Right lobe of liver (tissue), 6 donors: ENCODE measurements at regions not wholly inside any gene's neighbourhood (a gene's known extent, or its start where the extent isn't known, plus 50 kb on each side); places are given as distances from the start of the nearest gene placed in this dataset.

Experiments
- ATAC-seq, 4 donors: fragments of 200-7000 bp; cut with Tn5 transposase; one replicate each; pipeline ENCODE4 v1.9.1; 2020; ENCODE audit warnings: mild to moderate bottlenecking in 4 of 4, moderate library complexity in 4 of 4
- DNase-seq, 3 donors: peaks; one replicate each; pipeline ENCODE4 v3.0.0-alpha.2; 2020
- H3K27ac ChIP-seq, 3 donors: fragments of 200-600 bp; one replicate each; pipeline ENCODE4 v1.8.0; 2022
- H3K27me3 ChIP-seq, 2 donors: fragments of 200-600 bp; one replicate each; pipeline ENCODE4 v1.8.0; 2022
- H3K36me3 ChIP-seq, 4 donors: fragments of 200-600 bp; sonication (generic) in 1 of 4; one replicate each; pipeline versions ENCODE4 v1.5.1 to v1.8.0; 2017 to 2022; ENCODE audit warnings: control low read depth in 1 of 4
- H3K4me1 ChIP-seq, 4 donors: fragments of 200-600 bp; sonication (generic) in 1 of 4; one replicate each; pipeline versions ENCODE4 v1.5.1 to v1.8.0; 2017 to 2022; ENCODE audit warnings: control low read depth in 1 of 4
- H3K4me3 ChIP-seq, 3 donors: fragments of 200-600 bp; one replicate each; pipeline ENCODE4 v1.8.0; 2022
- H3K9me3 ChIP-seq, 4 donors: fragments of 200-600 bp; sonication (generic) in 1 of 4; one replicate each; pipeline versions ENCODE4 v1.5.1 to v1.8.0; 2017 to 2022; ENCODE audit warnings: control low read depth in 1 of 4
- POLR2A ChIP-seq: fragments of 450-650 bp; IDR thresholded peaks from one replicate; pipeline ENCODE4 v1.6.1; 2017; ENCODE audit warnings: antibody characterized with exemption, mild to moderate bottlenecking
- WGBS: methylation state at CpG from one replicate; pipeline ENCODE4 v1.1.6; 2018; ENCODE audit warnings: low coverage, low lambda C conversion rate; ENCODE audit not compliant: insufficient coverage; ENCODE audit errors: missing lambda C conversion rate; 5-methylcytosine and 5-hydroxymethylcytosine counted together
- intact Hi-C, 2 donors: fragments of 100-400 bp; cut with DNase I; formaldehyde crosslinking; loops; one replicate each; pipeline versions ENCODE4 v1.11.2 to v1.14.1; 2022
- TF ChIP-seq, protein P1 (sequence below), 4 donors: fragments of 200-600 bp in 3 of 4; fragments of 450-650 bp in 1 of 4; IDR thresholded peaks; one replicate each; pipeline versions ENCODE4 v1.5.1 to v1.8.0; 2016 to 2022; ENCODE audit warnings: antibody characterized with exemption in 4 of 4, mild to moderate bottlenecking in 2 of 4
- donor health status: DM: no; HTN: yes; CAD: no.
- donor health status: DM: no; HTN: no; CAD: no.
- donor health status: DM: no; HTN: no; CAD: no.
- donor health status: DM: no; HTN: yes; CAD: no.
- donor health status: DM: no; HTN: yes; CAD: no.

DNA sequence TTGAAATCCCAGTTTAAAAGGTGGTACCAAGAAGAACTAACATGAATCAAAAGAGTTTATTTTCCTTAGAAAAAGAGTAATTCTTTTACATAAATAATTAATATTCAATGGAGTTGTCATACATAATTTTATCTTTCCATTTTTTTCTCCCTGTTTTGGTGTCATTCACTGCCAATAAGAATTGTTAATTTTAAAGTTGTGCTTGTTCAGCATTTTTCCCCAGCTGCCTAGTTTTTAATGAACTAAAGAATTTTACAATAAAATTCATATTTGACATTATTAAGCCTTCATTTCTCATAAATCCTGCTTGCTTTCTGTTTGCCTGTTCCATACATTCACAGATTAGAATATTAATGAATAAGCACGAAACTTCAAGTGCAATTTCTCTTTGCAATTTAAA is 393.6 kb downstream of the GRXCR1 start:
- WGBS, result 6% methylated on average over 1 of the region's 1 CpG
- Histone ChIP-seq H3K36me3 (no peaks in the 10 kb centered on the region), H3K4me3 (no peak overlapping the region), H3K27ac (no peak overlapping the region), H3K9me3 (no peaks in the 10 kb centered on the region), H3K27me3 (no peaks in the 10 kb centered on the region), H3K4me1 (no peaks in the 10 kb centered on the region)
- ATAC-seq, result no peak
- no peak for TF ChIP-seq POLR2A
- TF ChIP-seq, protein P1, sequence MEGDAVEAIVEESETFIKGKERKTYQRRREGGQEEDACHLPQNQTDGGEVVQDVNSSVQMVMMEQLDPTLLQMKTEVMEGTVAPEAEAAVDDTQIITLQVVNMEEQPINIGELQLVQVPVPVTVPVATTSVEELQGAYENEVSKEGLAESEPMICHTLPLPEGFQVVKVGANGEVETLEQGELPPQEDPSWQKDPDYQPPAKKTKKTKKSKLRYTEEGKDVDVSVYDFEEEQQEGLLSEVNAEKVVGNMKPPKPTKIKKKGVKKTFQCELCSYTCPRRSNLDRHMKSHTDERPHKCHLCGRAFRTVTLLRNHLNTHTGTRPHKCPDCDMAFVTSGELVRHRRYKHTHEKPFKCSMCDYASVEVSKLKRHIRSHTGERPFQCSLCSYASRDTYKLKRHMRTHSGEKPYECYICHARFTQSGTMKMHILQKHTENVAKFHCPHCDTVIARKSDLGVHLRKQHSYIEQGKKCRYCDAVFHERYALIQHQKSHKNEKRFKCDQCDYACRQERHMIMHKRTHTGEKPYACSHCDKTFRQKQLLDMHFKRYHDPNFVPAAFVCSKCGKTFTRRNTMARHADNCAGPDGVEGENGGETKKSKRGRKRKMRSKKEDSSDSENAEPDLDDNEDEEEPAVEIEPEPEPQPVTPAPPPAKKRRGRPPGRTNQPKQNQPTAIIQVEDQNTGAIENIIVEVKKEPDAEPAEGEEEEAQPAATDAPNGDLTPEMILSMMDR (IDR thresholded peaks at IDR 0.05), result no peak
- no peak for DNase-seq
- intact Hi-C loops, result no loop called here

DNA sequence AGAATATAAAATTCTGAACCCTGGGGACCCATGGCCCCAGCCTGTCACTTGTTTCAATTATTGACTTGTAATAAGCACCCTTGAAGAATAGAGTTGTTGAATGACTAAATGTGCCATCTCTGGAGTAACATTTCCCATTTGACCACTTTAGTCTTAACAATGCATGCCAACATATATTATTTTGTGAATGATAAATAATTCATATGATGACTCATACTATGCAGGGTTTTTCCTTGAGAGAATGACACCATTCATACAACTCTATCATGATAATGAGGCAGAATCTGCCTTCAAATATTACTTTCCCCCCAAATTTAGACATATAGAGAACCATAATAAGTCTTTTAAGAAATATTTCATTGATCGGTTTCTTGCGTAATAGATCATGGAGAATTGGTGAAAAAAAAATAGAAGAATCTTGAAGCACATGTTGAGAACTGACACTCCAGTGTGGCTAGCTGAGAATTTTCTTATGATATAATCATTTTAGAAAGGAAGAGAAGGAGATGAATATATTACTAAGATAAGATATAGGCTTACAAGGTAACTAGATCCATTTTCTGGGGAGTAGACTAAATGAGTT is 404.5 kb downstream of the GRXCR1 start:
- no peak for DNase-seq
- Histone ChIP-seq H3K4me3 (no peak overlapping the region), H3K36me3 (no peaks in the 10 kb centered on the region), H3K27ac (no peak overlapping the region), H3K9me3 (no peaks in the 10 kb centered on the region), H3K4me1 (no peaks in the 10 kb centered on the region), H3K27me3 (no peaks in the 10 kb centered on the region)
- no peak for ATAC-seq
- intact Hi-C loops, result no loop called here
- 73% methylated on average over 2 of the region's 2 CpGs for WGBS
- TF ChIP-seq, protein P1 (IDR thresholded peaks at IDR 0.05), result no peak
- TF ChIP-seq POLR2A, result no peak

DNA sequence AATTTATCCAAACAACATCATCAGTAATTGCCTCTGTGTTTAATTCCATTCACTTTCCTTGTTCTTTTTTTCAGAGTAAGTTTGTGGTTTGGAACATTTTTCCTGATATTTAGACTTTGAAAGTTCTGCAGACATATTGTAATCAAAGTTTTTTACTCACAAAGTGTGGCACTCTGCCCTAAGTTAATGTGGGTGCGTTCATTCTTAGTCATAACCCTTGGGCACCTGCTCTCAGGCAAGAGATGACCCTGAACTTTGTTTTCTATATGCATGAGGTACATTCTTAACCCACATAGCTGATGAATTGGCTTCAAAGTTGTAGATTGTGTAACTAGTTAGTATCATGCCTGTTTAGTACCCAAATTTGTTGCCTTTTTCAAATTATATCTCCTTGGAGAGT is 424.3 kb downstream of the GRXCR1 start:
- intact Hi-C loops, result no loop called here
- no peak for DNase-seq
- no peak for ATAC-seq
- Histone ChIP-seq H3K27me3 (no peaks in the 10 kb centered on the region), H3K9me3 (no peaks in the 10 kb centered on the region), H3K27ac (no peak overlapping the region), H3K4me1 (no peaks in the 10 kb centered on the region), H3K36me3 (no peaks in the 10 kb centered on the region), H3K4me3 (no peak overlapping the region)
- TF ChIP-seq, protein P1 (IDR thresholded peaks at IDR 0.05), result no peak
- no peak for TF ChIP-seq POLR2A
- WGBS, result 16% methylated on average over 1 of the region's 1 CpG

DNA sequence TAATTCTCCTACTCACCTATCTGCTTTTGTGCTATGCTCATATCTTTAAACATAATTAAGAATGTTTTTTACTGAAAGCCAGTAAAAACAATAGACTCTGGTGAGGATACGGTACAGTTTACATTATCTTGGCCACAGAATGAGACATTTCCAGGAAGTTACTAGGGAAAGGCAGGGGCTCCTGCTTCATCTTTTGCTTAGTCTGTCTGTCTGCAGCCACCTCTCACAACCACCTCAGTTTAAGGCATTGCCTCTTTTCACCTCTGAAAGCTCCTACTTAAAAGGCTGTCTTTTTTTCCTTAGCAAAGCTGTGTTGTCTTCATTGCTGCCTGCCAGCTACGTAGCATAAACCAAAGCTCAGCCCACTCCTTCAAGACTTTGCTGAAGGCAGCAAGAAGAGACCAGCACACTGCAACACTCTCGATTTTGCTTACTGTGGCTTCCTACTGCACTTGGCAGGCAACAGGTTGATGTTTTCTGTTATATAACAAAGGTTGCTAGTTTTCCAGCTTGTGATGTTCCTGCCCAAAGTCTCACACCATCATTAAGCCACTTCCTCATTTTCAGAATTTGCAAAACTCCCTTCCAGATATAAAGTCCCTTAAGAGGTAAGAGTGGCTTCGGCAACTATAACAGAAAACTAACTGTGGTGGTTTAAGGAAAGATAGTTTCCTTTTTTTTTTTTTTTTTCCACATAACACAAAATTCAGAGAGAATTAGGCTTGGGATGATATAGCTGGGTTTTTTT is 432.9 kb downstream of the GRXCR1 start:
- DNase-seq, result no peak
- Histone ChIP-seq H3K27me3 (no peaks in the 10 kb centered on the region), H3K4me1 (no peaks in the 10 kb centered on the region), H3K27ac (no peak overlapping the region), H3K36me3 (no peaks in the 10 kb centered on the region), H3K9me3 (no peaks in the 10 kb centered on the region), H3K4me3 (no peak overlapping the region)
- 18% methylated on average over 4 of the region's 4 CpGs for WGBS
- intact Hi-C loops, result no loop called here
- no peak for TF ChIP-seq POLR2A
- TF ChIP-seq, protein P1 (IDR thresholded peaks at IDR 0.05), result no peak
- no peak for ATAC-seq
